Kidney (tissue), 13 donors: ENCODE measurements at regions not wholly inside any gene's neighbourhood (a gene's known extent, or its start where the extent isn't known, plus 50 kb on each side); places are given as distances from the start of the nearest gene placed in this dataset.

Source experiments
- DNase-seq, 5 donors: peaks; one replicate each; pipeline ENCODE4 v3.0.0-alpha.2; 2013 to 2020
- FAIRE-seq: peaks from 2 replicates; lab custom pipeline; 2012; peaks lifted over from hg19 to GRCh38; lab: Jason Lieb, UNC
- H3K27ac ChIP-seq, 2 donors: one replicate each; pipeline ENCODE4 v1.7.0; 2013; ENCODE audit warnings: low read depth in 2 of 2, low read length in 2 of 2, inconsistent platforms in 1 of 2
- H3K27me3 ChIP-seq: one replicate; pipeline ENCODE4 v1.7.1; 2013; ENCODE audit warnings: low read length, inconsistent platforms; ENCODE audit not compliant: control insufficient read depth, insufficient read depth
- H3K36me3 ChIP-seq, 3 donors: one replicate each; pipeline versions ENCODE4 v1.7.0 to v1.7.1; 2013; ENCODE audit warnings: low read length in 3 of 3, control low read depth in 1 of 3, inconsistent platforms in 1 of 3; ENCODE audit not compliant: insufficient read depth in 3 of 3, control insufficient read depth in 2 of 3
- H3K4me1 ChIP-seq, 3 donors: one replicate each; pipeline versions ENCODE4 v1.7.0 to v1.7.1; 2013; ENCODE audit warnings: low read length in 3 of 3, inconsistent platforms in 1 of 3, low read depth in 1 of 3; ENCODE audit not compliant: control insufficient read depth in 2 of 3, insufficient read depth in 2 of 3
- H3K4me3 ChIP-seq, 3 donors: one replicate each; pipeline versions ENCODE4 v1.7.0 to v1.8.1; 2013; ENCODE audit warnings: low read length in 3 of 3, control low read depth in 1 of 3, inconsistent platforms in 1 of 3
- H3K9ac ChIP-seq, 3 donors: one replicate each; pipeline versions ENCODE4 v1.7.0 to v1.7.1; 2013; ENCODE audit warnings: low read length in 3 of 3, control low read depth in 1 of 3, inconsistent platforms in 1 of 3
- H3K9me3 ChIP-seq, 3 donors: one replicate each; pipeline versions ENCODE4 v1.7.0 to v1.7.1; 2013; ENCODE audit warnings: low read length in 3 of 3, control low read depth in 1 of 3, inconsistent platforms in 1 of 3; ENCODE audit not compliant: control insufficient read depth in 2 of 3, insufficient read depth in 1 of 3
- intact Hi-C: fragments of 100-400 bp; cut with DNase I; formaldehyde crosslinking; loops from one replicate; pipeline ENCODE4 v1.11.1; 2022
- TF ChIP-seq, protein P1 (sequence below): IDR thresholded peaks from 3 replicates; pipeline ENCODE4 v1.5.1; 2012; ENCODE audit warnings: mild to moderate bottlenecking, moderate library complexity, borderline replicate concordance; ENCODE audit not compliant: insufficient read depth; ENCODE audit errors: extremely low read depth
- donor health status: control.
- donor health status: control.
- donor health status: control.
- donor health status: control.
- donor health status: control.
- donor health status: DM: yes; HTN: yes; CAD: no.
- donor health status: Normal renal cell carcinoma (clear cell type).

DNA sequence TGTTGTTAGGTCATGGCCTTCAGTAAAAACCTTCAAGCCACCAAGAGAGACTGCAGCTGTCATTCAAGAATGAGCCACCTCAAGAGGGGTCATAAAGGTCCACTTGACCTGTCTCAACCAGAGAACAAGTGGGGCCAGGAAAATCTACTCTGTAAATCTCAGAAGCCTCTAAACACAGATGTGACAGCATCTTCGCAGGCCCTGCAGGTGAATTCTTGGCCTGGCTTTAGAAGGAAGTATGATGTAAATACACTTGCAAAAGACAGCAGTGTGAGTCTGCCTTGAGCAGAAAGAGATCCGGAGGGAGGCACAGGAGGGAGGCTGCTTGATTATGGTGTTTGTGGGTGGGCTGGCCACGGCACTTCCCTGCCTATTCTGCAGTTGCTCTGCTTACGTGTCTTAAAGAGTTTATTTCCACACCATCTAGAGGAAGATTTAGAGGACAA lies 1082.9 kb downstream of the UQCRFS1 start:
- intact Hi-C loops, result no loop called here
- FAIRE-seq, result no peak
- H3K9me3 ChIP-seq, result no peaks in the 10 kb centered on the region
- TF ChIP-seq, protein P1, sequence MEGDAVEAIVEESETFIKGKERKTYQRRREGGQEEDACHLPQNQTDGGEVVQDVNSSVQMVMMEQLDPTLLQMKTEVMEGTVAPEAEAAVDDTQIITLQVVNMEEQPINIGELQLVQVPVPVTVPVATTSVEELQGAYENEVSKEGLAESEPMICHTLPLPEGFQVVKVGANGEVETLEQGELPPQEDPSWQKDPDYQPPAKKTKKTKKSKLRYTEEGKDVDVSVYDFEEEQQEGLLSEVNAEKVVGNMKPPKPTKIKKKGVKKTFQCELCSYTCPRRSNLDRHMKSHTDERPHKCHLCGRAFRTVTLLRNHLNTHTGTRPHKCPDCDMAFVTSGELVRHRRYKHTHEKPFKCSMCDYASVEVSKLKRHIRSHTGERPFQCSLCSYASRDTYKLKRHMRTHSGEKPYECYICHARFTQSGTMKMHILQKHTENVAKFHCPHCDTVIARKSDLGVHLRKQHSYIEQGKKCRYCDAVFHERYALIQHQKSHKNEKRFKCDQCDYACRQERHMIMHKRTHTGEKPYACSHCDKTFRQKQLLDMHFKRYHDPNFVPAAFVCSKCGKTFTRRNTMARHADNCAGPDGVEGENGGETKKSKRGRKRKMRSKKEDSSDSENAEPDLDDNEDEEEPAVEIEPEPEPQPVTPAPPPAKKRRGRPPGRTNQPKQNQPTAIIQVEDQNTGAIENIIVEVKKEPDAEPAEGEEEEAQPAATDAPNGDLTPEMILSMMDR, result no peak
- H3K9ac ChIP-seq, result no peak overlapping the region
- DNase-seq, result peak in 2 of 5 donors; percentile 43 to 49
- H3K4me1 ChIP-seq, result no peaks in the 10 kb centered on the region
- H3K36me3 ChIP-seq, result no peaks in the 10 kb centered on the region
- H3K27ac ChIP-seq, result no peak overlapping the region
- H3K27me3 ChIP-seq, result no peaks in the 10 kb centered on the region
- H3K4me3 ChIP-seq, result no peak overlapping the region

DNA sequence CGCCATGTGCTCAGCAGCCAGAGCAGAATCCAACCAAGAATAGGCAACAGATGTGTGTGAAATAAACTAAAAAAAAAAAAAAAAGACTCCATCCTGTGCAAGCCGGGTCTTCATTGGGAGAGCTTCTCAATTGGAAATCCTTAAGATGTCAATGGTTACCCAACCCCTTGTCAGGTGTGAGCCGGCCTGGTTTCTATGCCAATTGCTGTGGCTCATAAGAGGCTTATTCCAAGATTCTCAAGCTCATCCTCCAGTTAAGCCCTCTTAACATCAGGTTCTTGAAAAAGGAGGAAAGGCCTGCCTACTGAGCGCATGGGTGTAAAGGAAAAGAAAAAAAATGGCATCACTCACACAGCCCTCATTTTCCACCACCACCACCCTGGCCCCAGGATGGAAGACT lies 1084.6 kb downstream of the UQCRFS1 start:
- TF ChIP-seq, protein P1, result no peak
- no peak for FAIRE-seq
- Histone ChIP-seq H3K4me3 (no peak overlapping the region), H3K27ac (no peak overlapping the region), H3K9ac (no peak overlapping the region), H3K9me3 (no peaks in the 10 kb centered on the region), H3K4me1 (no peaks in the 10 kb centered on the region), H3K27me3 (no peaks in the 10 kb centered on the region), H3K36me3 (no peaks in the 10 kb centered on the region)
- no peak for DNase-seq
- intact Hi-C loops, result no loop called here

DNA sequence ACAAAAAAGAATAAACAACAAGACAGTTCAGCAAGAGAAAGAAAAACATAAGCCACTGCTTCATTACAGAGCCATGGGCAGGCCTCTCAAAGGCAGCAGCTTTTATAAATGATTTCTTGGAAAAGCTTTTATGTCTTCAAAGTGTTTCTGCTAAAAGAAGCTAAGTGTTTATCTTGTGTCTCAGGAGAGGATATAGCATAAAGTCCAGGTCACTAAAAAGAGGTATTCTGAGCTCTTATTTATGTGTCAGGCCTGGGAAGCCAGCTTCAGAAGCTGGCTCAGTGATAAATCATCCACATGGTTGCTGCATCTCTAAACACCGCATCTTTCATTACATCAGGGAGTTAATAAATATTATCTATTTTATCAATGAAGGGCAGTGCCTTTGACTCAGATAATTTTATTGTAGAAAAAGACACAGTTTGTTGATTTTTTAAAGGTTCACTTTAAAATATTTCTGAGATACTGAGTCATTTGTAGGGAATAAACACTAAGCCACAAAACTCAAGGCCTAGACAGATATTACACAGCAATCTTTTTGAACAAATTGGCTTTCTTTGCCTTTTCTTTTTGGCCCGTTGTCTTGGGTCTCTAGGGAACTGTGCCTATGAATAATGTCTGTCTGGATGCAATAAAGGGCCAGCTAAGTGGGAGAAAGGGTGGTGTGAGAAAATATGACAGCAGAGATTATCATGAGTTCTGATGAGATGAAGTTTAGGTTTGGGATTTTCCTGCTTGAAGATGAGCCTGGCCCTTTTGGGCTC lies 1086.6 kb downstream of the UQCRFS1 start:
- intact Hi-C loops, result no loop called here
- no peak overlapping the region for H3K27ac ChIP-seq
- no peak overlapping the region for H3K4me3 ChIP-seq
- no peaks in the 10 kb centered on the region for H3K36me3 ChIP-seq
- no peaks in the 10 kb centered on the region for H3K27me3 ChIP-seq
- H3K9me3 ChIP-seq, result no peaks in the 10 kb centered on the region
- no peak overlapping the region for H3K9ac ChIP-seq
- TF ChIP-seq, protein P1, result no peak
- DNase-seq, result peak in 2 of 5 donors; percentile 3 to 7
- H3K4me1 ChIP-seq, result no peaks in the 10 kb centered on the region
- FAIRE-seq, result no peak
